Tongue (tissue), 1 donor: ENCODE measurements at regions not wholly inside any gene's neighbourhood (a gene's known extent, or its start where the extent isn't known, plus 50 kb on each side); places are given as distances from the start of the nearest gene placed in this dataset.

ENCODE experiments used
- DNase-seq: peaks from one replicate; pipeline ENCODE4 v3.0.0-alpha.2; 2015

- DNase-seq: peak; percentile 10
These were observed 291.1 kb upstream of the ARGLU1 start for GRCh38 chr13:106858903-106859532.

DNA sequence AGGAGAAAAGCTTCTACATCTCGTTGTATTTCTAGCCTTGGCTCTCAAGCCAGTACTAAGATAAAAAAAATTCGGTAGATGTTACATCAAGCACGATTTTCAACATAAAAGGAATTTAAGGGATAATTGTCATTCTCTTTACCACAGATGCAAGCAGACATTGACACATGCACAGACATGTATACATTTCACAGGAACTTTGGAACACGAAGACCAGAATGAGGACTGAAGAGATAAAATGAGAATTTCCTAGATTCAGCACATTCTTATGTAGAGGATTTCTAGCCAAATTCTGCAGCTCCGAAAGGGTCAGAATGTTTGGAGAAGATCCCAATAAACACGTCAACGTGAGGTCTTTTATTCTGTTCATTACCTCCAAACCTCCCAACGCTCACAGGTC, 284.5 kb upstream of the ARGLU1 start:
- DNase-seq: no peak

GRCh38 chr13:106850973-106851650, 283.2 kb upstream of the ARGLU1 start:
- no peak for DNase-seq

GRCh38 chr13:106846571-106847448, 278.9 kb upstream of the ARGLU1 start:
- no peak for DNase-seq

DNA sequence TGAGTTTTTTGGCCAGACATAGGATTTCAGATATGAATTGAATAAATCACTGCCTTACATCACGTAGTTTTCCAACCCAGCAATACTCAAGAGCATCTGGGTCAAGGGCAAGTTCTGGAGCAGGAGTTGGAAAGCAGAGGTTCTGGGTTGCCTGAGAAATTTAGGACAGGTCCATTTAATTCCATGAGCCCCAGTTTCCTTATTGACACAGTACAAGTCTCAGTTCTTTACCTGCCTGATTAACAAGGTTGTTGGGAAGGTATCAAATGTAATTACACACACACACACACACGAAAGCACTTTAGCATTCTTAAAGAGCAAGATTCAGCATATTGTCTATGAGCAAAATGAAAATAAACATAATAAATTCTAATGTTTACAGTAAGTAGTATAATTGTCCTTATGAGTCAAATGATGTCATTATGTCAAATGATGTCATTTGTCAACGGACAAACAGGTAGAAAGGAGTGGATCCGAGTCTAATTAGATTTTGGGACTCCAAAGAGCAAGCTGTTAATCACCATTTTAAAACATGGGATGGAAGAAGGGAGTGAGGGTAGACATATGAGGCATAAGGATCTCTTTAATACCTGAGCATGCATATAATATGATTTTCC, 268.4 kb upstream of the ARGLU1 start:
- no peak for DNase-seq

- no peak for DNase-seq
These were observed 267.5 kb upstream of the ARGLU1 start for GRCh38 chr13:106835477-106835876.

DNA sequence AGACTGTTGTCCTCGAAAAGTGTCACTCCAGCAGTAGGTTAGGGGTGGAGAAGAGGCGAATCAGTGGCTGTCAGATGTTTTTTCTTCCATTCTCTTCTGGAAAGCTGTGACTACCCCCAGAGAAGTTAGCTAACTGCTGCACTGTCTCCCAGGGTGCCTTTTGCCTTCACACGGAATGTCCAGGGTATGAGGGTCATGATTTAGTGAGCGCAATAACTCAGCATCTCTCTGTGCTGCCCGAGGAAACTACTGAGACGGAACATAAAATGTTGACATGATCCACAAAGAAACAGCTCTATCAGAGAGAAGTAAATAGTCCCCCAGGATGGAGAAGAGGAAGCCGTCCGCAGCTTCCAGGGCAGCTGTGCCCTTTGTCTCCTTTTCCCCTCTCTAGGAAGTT, 254.0 kb upstream of the ARGLU1 start:
- no peak for DNase-seq

DNA sequence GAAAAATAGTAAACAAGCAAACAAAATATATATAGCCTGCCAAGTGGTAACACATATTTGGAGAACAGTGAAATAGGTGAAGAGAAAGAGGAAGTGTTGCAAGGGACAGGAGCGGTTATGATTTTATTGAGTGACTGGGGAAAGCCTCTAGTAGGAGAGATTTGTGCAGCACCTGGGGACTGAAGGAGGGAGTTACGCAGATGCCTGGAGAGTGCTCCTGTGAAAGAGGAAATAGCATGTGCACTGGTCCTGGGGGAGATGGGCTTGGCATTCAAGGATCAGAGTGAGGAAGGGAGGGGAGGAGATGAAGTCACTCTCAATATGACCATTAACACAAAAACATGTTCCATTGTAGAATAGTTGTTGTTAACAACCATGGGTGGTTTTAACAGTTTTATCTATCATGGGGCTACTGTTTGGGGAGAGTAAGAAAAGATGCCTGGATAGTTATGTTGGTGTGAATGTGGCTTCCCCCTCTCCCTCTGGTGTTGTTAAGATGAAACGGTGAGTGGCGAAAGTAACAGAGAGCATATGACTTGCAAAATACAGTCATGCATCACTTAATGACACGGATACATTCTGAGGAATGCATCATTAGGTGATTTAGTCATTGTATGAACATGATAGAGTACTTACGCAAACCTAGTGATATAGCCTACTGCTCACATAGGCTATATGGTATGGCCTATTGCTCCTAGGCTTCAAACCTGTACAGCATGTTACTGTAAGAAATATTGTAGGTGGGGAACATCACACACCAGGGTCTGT, 251.7 kb upstream of the ARGLU1 start:
- DNase-seq: no peak

- DNase-seq: no peak
These were observed 251.0 kb upstream of the ARGLU1 start for GRCh38 chr13:106818971-106819370.

GRCh38 chr13:106815545-106815944, 247.6 kb upstream of the ARGLU1 start:
- DNase-seq: no peak

- peak; percentile 65 for DNase-seq
These were observed 246.5 kb upstream of the ARGLU1 start for GRCh38 chr13:106814463-106814862.

DNA sequence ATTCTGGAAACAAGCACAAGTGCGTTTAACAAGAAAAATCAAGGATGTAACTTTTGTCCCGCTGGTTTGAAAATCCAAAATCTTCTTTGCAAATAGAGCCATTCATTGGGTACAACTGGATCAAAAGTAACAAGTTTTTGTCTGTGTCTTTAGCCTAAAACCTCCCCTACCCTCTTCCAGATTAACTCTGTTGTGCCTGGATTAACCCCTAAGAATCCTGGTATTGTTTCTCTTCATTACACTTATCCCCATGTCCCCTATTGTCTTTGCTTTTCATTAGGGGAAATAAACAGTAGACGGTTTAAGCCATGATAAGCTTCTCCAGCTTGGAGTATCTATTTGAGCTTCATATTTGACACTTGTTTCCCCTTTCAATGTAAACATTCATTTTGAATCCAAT, 242.1 kb upstream of the ARGLU1 start:
- no peak for DNase-seq

DNA sequence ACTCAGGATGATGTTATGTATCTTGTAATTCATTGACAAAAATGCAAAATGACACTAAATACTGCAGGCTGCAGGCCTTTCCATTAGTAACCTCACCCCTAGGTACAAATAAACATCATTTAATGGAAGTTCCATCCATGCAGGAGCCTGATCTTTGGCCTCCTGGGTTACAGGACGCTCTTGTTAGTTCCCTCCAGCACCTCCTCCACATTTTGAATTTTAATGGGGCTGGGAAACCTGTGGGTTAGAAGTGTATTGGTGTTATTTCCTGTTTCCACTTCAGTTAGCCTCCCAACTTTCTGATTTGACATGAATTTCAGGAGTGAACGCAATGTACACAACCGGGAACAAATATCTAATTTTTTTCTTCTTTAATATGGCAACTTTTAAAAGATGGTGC, 237.1 kb upstream of the ARGLU1 start:
- no peak for DNase-seq

GRCh38 chr13:106802917-106803316, 235.0 kb upstream of the ARGLU1 start:
- DNase-seq: no peak

DNA sequence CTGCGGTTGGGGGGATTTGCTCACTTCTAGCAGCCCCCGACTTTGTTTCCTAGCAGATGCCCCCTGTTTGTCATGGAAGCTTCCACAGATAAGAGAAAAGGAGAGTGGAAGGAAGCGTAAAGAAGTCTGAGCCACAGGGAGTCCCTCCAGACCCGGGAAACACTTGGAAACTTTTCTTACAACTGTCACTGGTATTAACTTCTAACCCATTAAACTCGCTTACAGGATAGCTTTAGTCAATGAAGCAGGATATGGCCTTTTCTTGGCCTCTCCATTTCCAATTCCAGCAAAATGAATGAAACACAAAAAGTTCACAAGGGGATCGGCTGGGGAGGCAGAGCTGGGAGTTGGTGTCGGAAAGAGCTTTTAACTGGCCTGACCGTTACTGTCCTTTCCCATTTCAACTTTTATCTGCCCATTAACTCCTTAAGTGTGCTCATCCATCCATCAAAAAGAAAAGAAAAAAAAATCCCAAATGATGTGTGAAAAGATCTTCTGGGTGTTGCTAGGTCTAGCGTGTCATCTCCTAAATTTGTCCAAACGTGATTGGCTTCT, 231.9 kb upstream of the ARGLU1 start:
- no peak for DNase-seq

DNA sequence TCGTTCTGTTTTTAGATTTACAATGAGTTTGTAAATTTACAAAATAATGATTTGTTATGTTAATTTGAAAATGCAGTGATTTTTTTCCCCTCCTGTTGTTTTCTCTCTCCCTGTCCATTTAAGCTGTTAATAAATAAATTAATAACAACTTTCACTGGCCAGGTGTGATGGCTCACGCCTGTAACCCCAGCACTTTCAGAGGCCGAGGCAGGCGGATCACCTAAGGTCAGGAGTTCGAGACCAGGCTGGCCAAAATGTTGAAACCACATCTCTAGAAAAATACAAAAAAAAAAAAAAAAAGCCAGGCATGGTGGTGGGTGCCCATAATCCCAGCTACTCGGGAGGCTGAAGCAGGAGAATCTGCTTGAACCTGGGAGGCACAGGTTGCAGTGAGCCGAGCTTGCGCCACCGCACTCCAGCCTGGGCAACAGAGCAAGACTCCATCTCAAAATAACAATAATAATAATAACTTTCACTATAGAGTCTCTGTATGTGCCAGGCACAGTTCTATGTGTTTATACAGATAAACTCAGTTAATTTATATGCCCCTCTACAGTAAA, 229.2 kb upstream of the ARGLU1 start:
- no peak for DNase-seq

DNA sequence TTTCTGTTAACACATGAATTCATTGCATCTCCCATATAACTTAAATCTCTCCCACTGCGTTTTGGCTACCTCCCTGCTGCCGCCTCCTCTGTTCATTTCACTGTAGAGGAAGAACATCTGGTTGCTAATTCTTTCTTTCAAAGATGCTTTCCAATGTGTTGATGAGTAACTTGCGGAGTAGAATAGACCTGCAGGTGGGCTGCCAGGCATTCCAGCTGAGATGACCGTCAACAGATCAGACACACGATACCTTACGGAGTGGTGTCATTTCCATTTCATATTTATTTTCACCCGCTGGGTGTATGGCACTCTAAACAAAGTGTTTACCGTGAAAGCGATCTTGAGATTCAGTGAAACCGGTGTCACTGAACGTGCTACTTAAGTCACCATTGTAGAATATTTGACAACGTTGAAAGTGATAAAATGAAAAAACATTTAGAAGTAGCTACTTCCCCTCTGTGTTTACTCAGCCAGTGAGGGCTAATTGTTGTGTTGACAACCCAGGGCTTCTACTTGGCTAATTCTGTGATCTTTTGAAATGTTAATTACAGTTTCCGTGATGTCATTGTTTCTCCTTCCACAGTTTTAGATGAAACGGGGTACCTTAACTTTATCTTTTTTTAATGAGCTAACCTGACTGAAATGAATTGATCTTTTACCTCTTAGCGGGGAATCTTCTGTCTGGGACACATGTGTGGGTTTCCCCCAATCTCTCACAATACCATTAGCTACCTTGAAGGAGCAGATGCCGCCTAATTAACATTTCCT, 228.5 kb upstream of the ARGLU1 start:
- peak; percentile 9 for DNase-seq

GRCh38 chr13:106795847-106796246, 227.9 kb upstream of the ARGLU1 start:
- DNase-seq: peak; percentile 6

GRCh38 chr13:106794117-106794516, 226.2 kb upstream of the ARGLU1 start:
- DNase-seq: no peak

- no peak for DNase-seq
These were observed 222.0 kb upstream of the ARGLU1 start for GRCh38 chr13:106789911-106790310.
